Fibroblast of lung (primary cell): ENCODE measurements at regions not wholly inside any gene's neighbourhood (a gene's known extent, or its start where the extent isn't known, plus 50 kb on each side); places are given as distances from the start of the nearest gene placed in this dataset.
"Not testable (repeated sequence)": the region's sequence is repeated elsewhere in the genome, so short reads cannot be mapped to it uniquely, and the experiment has no call there.

Source experiments
- EZH2 ChIP-seq: IDR thresholded peaks from 2 replicates; pipeline ENCODE4 v1.5.1; 2012; ENCODE audit warnings: low read length, control low read depth, mild to moderate bottlenecking; ENCODE audit errors: missing control alignments
- TF ChIP-seq, protein P1 (sequence below), 2 donors: IDR thresholded peaks in 1 of 2; conservative IDR thresholded peaks in 1 of 2; 1 replicate in 1 of 2; 2 replicates in 1 of 2; pipeline ENCODE4 v1.5.1; 2011 to 2012; ENCODE audit warnings: low read length in 2 of 2, control low read depth in 1 of 2, inconsistent platforms in 1 of 2, low read depth in 1 of 2, mild to moderate bottlenecking in 1 of 2

GRCh38 chr6:28621268-28621667, 95.6 kb downstream of the GPX5 start:
- TF ChIP-seq, protein P1, sequence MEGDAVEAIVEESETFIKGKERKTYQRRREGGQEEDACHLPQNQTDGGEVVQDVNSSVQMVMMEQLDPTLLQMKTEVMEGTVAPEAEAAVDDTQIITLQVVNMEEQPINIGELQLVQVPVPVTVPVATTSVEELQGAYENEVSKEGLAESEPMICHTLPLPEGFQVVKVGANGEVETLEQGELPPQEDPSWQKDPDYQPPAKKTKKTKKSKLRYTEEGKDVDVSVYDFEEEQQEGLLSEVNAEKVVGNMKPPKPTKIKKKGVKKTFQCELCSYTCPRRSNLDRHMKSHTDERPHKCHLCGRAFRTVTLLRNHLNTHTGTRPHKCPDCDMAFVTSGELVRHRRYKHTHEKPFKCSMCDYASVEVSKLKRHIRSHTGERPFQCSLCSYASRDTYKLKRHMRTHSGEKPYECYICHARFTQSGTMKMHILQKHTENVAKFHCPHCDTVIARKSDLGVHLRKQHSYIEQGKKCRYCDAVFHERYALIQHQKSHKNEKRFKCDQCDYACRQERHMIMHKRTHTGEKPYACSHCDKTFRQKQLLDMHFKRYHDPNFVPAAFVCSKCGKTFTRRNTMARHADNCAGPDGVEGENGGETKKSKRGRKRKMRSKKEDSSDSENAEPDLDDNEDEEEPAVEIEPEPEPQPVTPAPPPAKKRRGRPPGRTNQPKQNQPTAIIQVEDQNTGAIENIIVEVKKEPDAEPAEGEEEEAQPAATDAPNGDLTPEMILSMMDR (conservative IDR thresholded peaks at IDR 0.05 in 1 of 2, IDR thresholded peaks at IDR 0.05 in 1 of 2; ENCODE audit: low read depth in 1 of 2, low read length in 2 of 2), result not testable (repeated sequence)
- not testable (repeated sequence) for TF ChIP-seq EZH2
